ENCODE measurements at regions not wholly inside any gene's neighbourhood (a gene's known extent, or its start where the extent isn't known, plus 50 kb on each side); places are given as distances from the start of the nearest gene placed in this dataset.
"Not testable (repeated sequence)": the region's sequence is repeated elsewhere in the genome, so short reads cannot be mapped to it uniquely, and the experiment has no call there.

GRCh38 chr22:49512487-49513165 lies 315.0 kb downstream of the BRD1 start:
- Histone ChIP-seq H3K4me3 (ENCODE audit: low read depth in 1 of 2, low read length in 2 of 2) (no peak overlapping the region), H3K27me3 (ENCODE audit: control insufficient read depth in 1 of 2, insufficient read depth in 2 of 2, low read length in 2 of 2) (no peaks in the 10 kb centered on the region), H3K9ac (ENCODE audit: low read depth in 1 of 2, low read length in 2 of 2) (no peak overlapping the region), H3K4me1 (ENCODE audit: control insufficient read depth in 1 of 2, insufficient read depth in 2 of 2, low read length in 2 of 2) (no peaks in the 10 kb centered on the region), H3K27ac (ENCODE audit: low read depth, low read length) (no peak overlapping the region), H3K36me3 (ENCODE audit: control insufficient read depth in 1 of 2, insufficient read depth in 2 of 2, low read length in 2 of 2) (no peaks in the 10 kb centered on the region), H3K9me3 (ENCODE audit: control insufficient read depth in 1 of 2, low read length in 2 of 2) (peaks cover 4 to 11% of the 10 kb centered on the region in 2 donors)

- H3K36me3 ChIP-seq (ENCODE audit: control insufficient read depth in 1 of 2, insufficient read depth in 2 of 2, low read length in 2 of 2) = not testable (repeated sequence)
Measured at GRCh38 chr22:49511393-49512189, 316.1 kb downstream of the BRD1 start.

GRCh38 chr22:49510718-49511117 lies 317.0 kb downstream of the BRD1 start:
- Histone ChIP-seq H3K4me3 (ENCODE audit: low read depth in 1 of 2, low read length in 2 of 2) (no peak overlapping the region), H3K9me3 (ENCODE audit: control insufficient read depth in 1 of 2, low read length in 2 of 2) (peaks cover 4 to 11% of the 10 kb centered on the region in 2 donors), H3K36me3 (ENCODE audit: control insufficient read depth in 1 of 2, insufficient read depth in 2 of 2, low read length in 2 of 2) (no peaks in the 10 kb centered on the region), H3K27me3 (ENCODE audit: control insufficient read depth in 1 of 2, insufficient read depth in 2 of 2, low read length in 2 of 2) (no peaks in the 10 kb centered on the region), H3K27ac (ENCODE audit: low read depth, low read length) (no peak overlapping the region), H3K9ac (ENCODE audit: low read depth in 1 of 2, low read length in 2 of 2) (no peak overlapping the region), H3K4me1 (ENCODE audit: control insufficient read depth in 1 of 2, insufficient read depth in 2 of 2, low read length in 2 of 2) (no peaks in the 10 kb centered on the region)

More at GRCh38 chr22:49511393-49512189, 316.1 kb downstream of the BRD1 start:
- not testable (repeated sequence) for H3K27ac ChIP-seq (ENCODE audit: low read depth, low read length); H3K9ac ChIP-seq (ENCODE audit: low read depth in 1 of 2, low read length in 2 of 2); H3K27me3 ChIP-seq (ENCODE audit: control insufficient read depth in 1 of 2, insufficient read depth in 2 of 2, low read length in 2 of 2); H3K4me3 ChIP-seq (ENCODE audit: low read depth in 1 of 2, low read length in 2 of 2); H3K4me1 ChIP-seq (ENCODE audit: control insufficient read depth in 1 of 2, insufficient read depth in 2 of 2, low read length in 2 of 2)
- peaks cover 4 to 11% of the 10 kb centered on the region in 2 donors for H3K9me3 ChIP-seq (ENCODE audit: control insufficient read depth in 1 of 2, low read length in 2 of 2)

GRCh38 chr22:49509016-49509415 lies 318.7 kb downstream of the BRD1 start:
- no peak overlapping the region for H3K9ac ChIP-seq (ENCODE audit: low read depth in 1 of 2, low read length in 2 of 2)
- no peak overlapping the region for H3K27ac ChIP-seq (ENCODE audit: low read depth, low read length)
- H3K9me3 ChIP-seq (ENCODE audit: control insufficient read depth in 1 of 2, low read length in 2 of 2) = peaks cover 4 to 11% of the 10 kb centered on the region in 2 donors
- no peaks in the 10 kb centered on the region for H3K36me3 ChIP-seq (ENCODE audit: control insufficient read depth in 1 of 2, insufficient read depth in 2 of 2, low read length in 2 of 2)
- H3K27me3 ChIP-seq (ENCODE audit: control insufficient read depth in 1 of 2, insufficient read depth in 2 of 2, low read length in 2 of 2) = peaks cover 0 to 2% of the 10 kb centered on the region in 2 donors
- no peaks in the 10 kb centered on the region for H3K4me1 ChIP-seq (ENCODE audit: control insufficient read depth in 1 of 2, insufficient read depth in 2 of 2, low read length in 2 of 2)
- no peak overlapping the region for H3K4me3 ChIP-seq (ENCODE audit: low read depth in 1 of 2, low read length in 2 of 2)

- Histone ChIP-seq H3K36me3 (ENCODE audit: control insufficient read depth in 1 of 2, insufficient read depth in 2 of 2, low read length in 2 of 2) (no peaks in the 10 kb centered on the region), H3K4me3 (ENCODE audit: low read depth in 1 of 2, low read length in 2 of 2) (no peak overlapping the region), H3K9ac (ENCODE audit: low read depth in 1 of 2, low read length in 2 of 2) (no peak overlapping the region), H3K9me3 (ENCODE audit: control insufficient read depth in 1 of 2, low read length in 2 of 2) (peaks cover 4 to 11% of the 10 kb centered on the region in 2 donors), H3K4me1 (ENCODE audit: control insufficient read depth in 1 of 2, insufficient read depth in 2 of 2, low read length in 2 of 2) (no peaks in the 10 kb centered on the region), H3K27me3 (ENCODE audit: control insufficient read depth in 1 of 2, insufficient read depth in 2 of 2, low read length in 2 of 2) (peaks cover 0 to 2% of the 10 kb centered on the region in 2 donors), H3K27ac (ENCODE audit: low read depth, low read length) (no peak overlapping the region)
Measured at GRCh38 chr22:49508561-49508960, 319.1 kb downstream of the BRD1 start.

GRCh38 chr22:49507607-49508292 lies 319.9 kb downstream of the BRD1 start:
- Histone ChIP-seq H3K36me3 (ENCODE audit: control insufficient read depth in 1 of 2, insufficient read depth in 2 of 2, low read length in 2 of 2) (no peaks in the 10 kb centered on the region), H3K27me3 (ENCODE audit: control insufficient read depth in 1 of 2, insufficient read depth in 2 of 2, low read length in 2 of 2) (peaks cover 0 to 2% of the 10 kb centered on the region in 2 donors), H3K4me3 (ENCODE audit: low read depth in 1 of 2, low read length in 2 of 2) (no peak overlapping the region), H3K4me1 (ENCODE audit: control insufficient read depth in 1 of 2, insufficient read depth in 2 of 2, low read length in 2 of 2) (no peaks in the 10 kb centered on the region), H3K9ac (ENCODE audit: low read depth in 1 of 2, low read length in 2 of 2) (no peak overlapping the region), H3K9me3 (ENCODE audit: control insufficient read depth in 1 of 2, low read length in 2 of 2) (peaks cover 4 to 11% of the 10 kb centered on the region in 2 donors), H3K27ac (ENCODE audit: low read depth, low read length) (no peak overlapping the region)

- peaks cover 0 to 2% of the 10 kb centered on the region in 2 donors for H3K27me3 ChIP-seq (ENCODE audit: control insufficient read depth in 1 of 2, insufficient read depth in 2 of 2, low read length in 2 of 2)
- H3K4me1 ChIP-seq (ENCODE audit: control insufficient read depth in 1 of 2, insufficient read depth in 2 of 2, low read length in 2 of 2) = no peaks in the 10 kb centered on the region
- no peak overlapping the region for H3K4me3 ChIP-seq (ENCODE audit: low read depth in 1 of 2, low read length in 2 of 2)
- H3K36me3 ChIP-seq (ENCODE audit: control insufficient read depth in 1 of 2, insufficient read depth in 2 of 2, low read length in 2 of 2) = no peaks in the 10 kb centered on the region
- H3K27ac ChIP-seq (ENCODE audit: low read depth, low read length) = no peak overlapping the region
- H3K9ac ChIP-seq (ENCODE audit: low read depth in 1 of 2, low read length in 2 of 2) = no peak overlapping the region
- peaks cover 0 to 6% of the 10 kb centered on the region in 2 donors for H3K9me3 ChIP-seq (ENCODE audit: control insufficient read depth in 1 of 2, low read length in 2 of 2)
Measured at GRCh38 chr22:49506010-49506400, 321.7 kb downstream of the BRD1 start.

GRCh38 chr22:49505337-49506009 lies 322.2 kb downstream of the BRD1 start:
- no peaks in the 10 kb centered on the region for H3K4me1 ChIP-seq (ENCODE audit: control insufficient read depth in 1 of 2, insufficient read depth in 2 of 2, low read length in 2 of 2)
- no peak overlapping the region for H3K4me3 ChIP-seq (ENCODE audit: low read depth in 1 of 2, low read length in 2 of 2)
- H3K27me3 ChIP-seq (ENCODE audit: control insufficient read depth in 1 of 2, insufficient read depth in 2 of 2, low read length in 2 of 2) = peaks cover 0 to 2% of the 10 kb centered on the region in 2 donors
- no peak overlapping the region for H3K9ac ChIP-seq (ENCODE audit: low read depth in 1 of 2, low read length in 2 of 2)
- H3K27ac ChIP-seq (ENCODE audit: low read depth, low read length) = no peak overlapping the region
- no peaks in the 10 kb centered on the region for H3K36me3 ChIP-seq (ENCODE audit: control insufficient read depth in 1 of 2, insufficient read depth in 2 of 2, low read length in 2 of 2)
- peaks cover 0 to 2% of the 10 kb centered on the region in 2 donors for H3K9me3 ChIP-seq (ENCODE audit: control insufficient read depth in 1 of 2, low read length in 2 of 2)

- Histone ChIP-seq H3K4me3 (ENCODE audit: low read depth in 1 of 2, low read length in 2 of 2) (no peak overlapping the region), H3K9ac (ENCODE audit: low read depth in 1 of 2, low read length in 2 of 2) (no peak overlapping the region), H3K27ac (ENCODE audit: low read depth, low read length) (no peak overlapping the region), H3K4me1 (ENCODE audit: control insufficient read depth in 1 of 2, insufficient read depth in 2 of 2, low read length in 2 of 2) (no peaks in the 10 kb centered on the region), H3K36me3 (ENCODE audit: control insufficient read depth in 1 of 2, insufficient read depth in 2 of 2, low read length in 2 of 2) (no peaks in the 10 kb centered on the region), H3K9me3 (ENCODE audit: control insufficient read depth in 1 of 2, low read length in 2 of 2) (no peaks in the 10 kb centered on the region), H3K27me3 (ENCODE audit: control insufficient read depth in 1 of 2, insufficient read depth in 2 of 2, low read length in 2 of 2) (peaks cover 0 to 2% of the 10 kb centered on the region in 2 donors)
Measured at GRCh38 chr22:49503896-49504521, 323.7 kb downstream of the BRD1 start.

Data from duodenal mucosa (tissue), 2 donors.